ENCODE measurements at regions not wholly inside any gene's neighbourhood (a gene's known extent, or its start where the extent isn't known, plus 50 kb on each side); places are given as distances from the start of the nearest gene placed in this dataset.

DNA sequence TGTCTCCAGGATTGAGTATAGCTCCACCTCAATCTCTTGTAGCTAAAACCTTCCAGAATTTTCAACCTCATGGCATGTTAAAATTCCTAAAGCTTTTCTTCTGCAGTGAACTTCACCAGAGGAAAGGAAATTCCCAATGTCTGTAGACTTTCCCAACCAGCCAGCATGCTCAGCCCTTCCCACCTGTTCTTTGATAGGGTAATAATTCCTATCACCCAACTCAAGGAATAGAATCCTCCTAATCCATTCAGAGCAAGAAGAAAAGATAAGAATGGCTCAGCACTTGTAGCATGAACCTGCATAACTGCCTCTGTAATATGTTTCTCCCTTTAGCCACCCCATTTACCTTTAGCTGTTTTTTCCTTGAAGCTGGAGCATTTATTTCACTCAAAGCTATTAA is 301.8 kb upstream of the GADL1 start:
- Histone ChIP-seq H3K9me1 (ENCODE audit: insufficient read depth, low read length) (no peaks in the 10 kb centered on the region), H3K23ac (ENCODE audit: low read depth, low read length) (no peak overlapping the region), H2BK20ac (ENCODE audit: low read depth, low read length) (no peak overlapping the region), H3K4me2 (ENCODE audit: low read depth, low read length) (no peak overlapping the region), H2AFZ (replicated peaks; ENCODE audit: low read length, poor library complexity) (no peak overlapping the region), H4K8ac (ENCODE audit: low read depth in 2 of 2, low read length in 2 of 2) (no peak overlapping the region), H3K4me1 (ENCODE audit: control insufficient read depth, insufficient read depth, low read length) (no peaks in the 10 kb centered on the region), H3K14ac (replicated peaks; ENCODE audit: low read depth, low read length) (no peak overlapping the region), H3K4ac (ENCODE audit: low read depth, low read length) (no peak overlapping the region), H2AK9ac (replicated peaks; ENCODE audit: low read depth, low read length, poor library complexity) (no peak overlapping the region), H4K20me1 (ENCODE audit: insufficient read depth, low read length) (no peaks in the 10 kb centered on the region), H2BK120ac (ENCODE audit: low read depth, low read length) (no peak overlapping the region), H3K36me3 (ENCODE audit: control insufficient read depth, insufficient read depth, low read length) (no peaks in the 10 kb centered on the region), H3K56ac (ENCODE audit: extremely low read depth, insufficient read depth, low read length) (no peak overlapping the region), H3K79me1 (ENCODE audit: low read depth in 1 of 2, low read length in 2 of 2) (no peaks in the 10 kb centered on the region), H3K27me3 (ENCODE audit: control insufficient read depth, insufficient read depth, low read length) (no peaks in the 10 kb centered on the region), H3K18ac (ENCODE audit: low read depth, low read length) (no peak overlapping the region), H3K4me3 (ENCODE audit: insufficient read depth, low read depth, low read length) (no peak overlapping the region), H3K27ac (ENCODE audit: insufficient read depth, low read length) (no peak overlapping the region), H2AK5ac (ENCODE audit: low read depth, low read length) (no peak overlapping the region), H3K9me3 (ENCODE audit: control insufficient read depth, insufficient read depth, low read length) (no peaks in the 10 kb centered on the region), H2BK15ac (ENCODE audit: low read depth, low read length) (no peak overlapping the region), H2BK5ac (ENCODE audit: low read depth, low read length, poor library complexity, severe bottlenecking) (no peak overlapping the region), H3K9ac (ENCODE audit: low read depth, low read length) (no peak overlapping the region), H4K91ac (ENCODE audit: insufficient read depth, low read depth, low read length) (no peak overlapping the region), H4K5ac (ENCODE audit: low read depth, low read length) (no peak overlapping the region)
- dilution Hi-C loops (cut with HindIII; ENCODE audit: low sequenced_read_pairs, unreplicated experiment) (no loop called here), in situ Hi-C loops (cut with MboI; ENCODE audit: low sequenced_read_pairs) (no loop called here), intact Hi-C loops (cut with micrococcal nuclease) (no loop called here)
- ChIA-PET POLR2A (ENCODE audit: unreplicated experiment) (no interaction called here), CTCF (interaction anchor here (0.7 kb wide), 1 partner anchor 13 kb away, joined by 3 read pairs; no protein-coding TSS in a partner anchor)
- TF ChIP-seq MAZ (IDR thresholded peaks at IDR 0.05; ENCODE audit: borderline replicate concordance, low read depth, low read length) (no peak), SMC3 (IDR thresholded peaks at IDR 0.05; ENCODE audit: low read depth, low read length) (no peak), CEBPB (IDR thresholded peaks at IDR 0.05; ENCODE audit: low read depth, low read length) (no peak), CHD1 (IDR thresholded peaks at IDR 0.05; ENCODE audit: low read depth, low read length) (no peak), MAFK (IDR thresholded peaks at IDR 0.05; ENCODE audit: low read depth, low read length) (no peak), BHLHE40 (IDR thresholded peaks at IDR 0.05; ENCODE audit: low read depth, low read length) (no peak), RFX5 (IDR thresholded peaks at IDR 0.05; ENCODE audit: low read depth, low read length) (no peak), RCOR1 (IDR thresholded peaks at IDR 0.05; ENCODE audit: insufficient replicate concordance, low read length) (no peak)
- TF ChIP-seq, protein P1, sequence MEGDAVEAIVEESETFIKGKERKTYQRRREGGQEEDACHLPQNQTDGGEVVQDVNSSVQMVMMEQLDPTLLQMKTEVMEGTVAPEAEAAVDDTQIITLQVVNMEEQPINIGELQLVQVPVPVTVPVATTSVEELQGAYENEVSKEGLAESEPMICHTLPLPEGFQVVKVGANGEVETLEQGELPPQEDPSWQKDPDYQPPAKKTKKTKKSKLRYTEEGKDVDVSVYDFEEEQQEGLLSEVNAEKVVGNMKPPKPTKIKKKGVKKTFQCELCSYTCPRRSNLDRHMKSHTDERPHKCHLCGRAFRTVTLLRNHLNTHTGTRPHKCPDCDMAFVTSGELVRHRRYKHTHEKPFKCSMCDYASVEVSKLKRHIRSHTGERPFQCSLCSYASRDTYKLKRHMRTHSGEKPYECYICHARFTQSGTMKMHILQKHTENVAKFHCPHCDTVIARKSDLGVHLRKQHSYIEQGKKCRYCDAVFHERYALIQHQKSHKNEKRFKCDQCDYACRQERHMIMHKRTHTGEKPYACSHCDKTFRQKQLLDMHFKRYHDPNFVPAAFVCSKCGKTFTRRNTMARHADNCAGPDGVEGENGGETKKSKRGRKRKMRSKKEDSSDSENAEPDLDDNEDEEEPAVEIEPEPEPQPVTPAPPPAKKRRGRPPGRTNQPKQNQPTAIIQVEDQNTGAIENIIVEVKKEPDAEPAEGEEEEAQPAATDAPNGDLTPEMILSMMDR (conservative IDR thresholded peaks at IDR 0.05; ENCODE audit: low read depth, low read length): no peak
- TF ChIP-seq, protein P2, sequence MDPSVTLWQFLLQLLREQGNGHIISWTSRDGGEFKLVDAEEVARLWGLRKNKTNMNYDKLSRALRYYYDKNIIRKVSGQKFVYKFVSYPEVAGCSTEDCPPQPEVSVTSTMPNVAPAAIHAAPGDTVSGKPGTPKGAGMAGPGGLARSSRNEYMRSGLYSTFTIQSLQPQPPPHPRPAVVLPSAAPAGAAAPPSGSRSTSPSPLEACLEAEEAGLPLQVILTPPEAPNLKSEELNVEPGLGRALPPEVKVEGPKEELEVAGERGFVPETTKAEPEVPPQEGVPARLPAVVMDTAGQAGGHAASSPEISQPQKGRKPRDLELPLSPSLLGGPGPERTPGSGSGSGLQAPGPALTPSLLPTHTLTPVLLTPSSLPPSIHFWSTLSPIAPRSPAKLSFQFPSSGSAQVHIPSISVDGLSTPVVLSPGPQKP (IDR thresholded peaks at IDR 0.05; ENCODE audit: borderline replicate concordance, low read depth, low read length): no peak
- TF ChIP-seq, protein P3, sequence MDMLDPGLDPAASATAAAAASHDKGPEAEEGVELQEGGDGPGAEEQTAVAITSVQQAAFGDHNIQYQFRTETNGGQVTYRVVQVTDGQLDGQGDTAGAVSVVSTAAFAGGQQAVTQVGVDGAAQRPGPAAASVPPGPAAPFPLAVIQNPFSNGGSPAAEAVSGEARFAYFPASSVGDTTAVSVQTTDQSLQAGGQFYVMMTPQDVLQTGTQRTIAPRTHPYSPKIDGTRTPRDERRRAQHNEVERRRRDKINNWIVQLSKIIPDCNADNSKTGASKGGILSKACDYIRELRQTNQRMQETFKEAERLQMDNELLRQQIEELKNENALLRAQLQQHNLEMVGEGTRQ (IDR thresholded peaks at IDR 0.05; ENCODE audit: low read depth, low read length): no peak
- BruUV-seq (replicated peaks): no TSS peak
- ATAC-seq (ENCODE audit: low read depth) (no peak), DNase-seq (no peak)

Measured in IMR-90 (cell line).